NCI-H1694 treated with DMSO at 0.1 percent for 48 hours (cell line): ENCODE measurements at regions not wholly inside any gene's neighbourhood (a gene's known extent, or its start where the extent isn't known, plus 50 kb on each side); places are given as distances from the start of the nearest gene placed in this dataset.
"Not testable (repeated sequence)": the region's sequence is repeated elsewhere in the genome, so short reads cannot be mapped to it uniquely, and the experiment has no call there.

Source experiments
- DNase-seq: peaks from one replicate; lab custom pipeline; 2025; lab: John Stamatoyannopoulos, UW

- no peak for DNase-seq
Observed at GRCh38 chr18:35827275-35827902, 145.1 kb upstream of the RMP24 start.

DNA sequence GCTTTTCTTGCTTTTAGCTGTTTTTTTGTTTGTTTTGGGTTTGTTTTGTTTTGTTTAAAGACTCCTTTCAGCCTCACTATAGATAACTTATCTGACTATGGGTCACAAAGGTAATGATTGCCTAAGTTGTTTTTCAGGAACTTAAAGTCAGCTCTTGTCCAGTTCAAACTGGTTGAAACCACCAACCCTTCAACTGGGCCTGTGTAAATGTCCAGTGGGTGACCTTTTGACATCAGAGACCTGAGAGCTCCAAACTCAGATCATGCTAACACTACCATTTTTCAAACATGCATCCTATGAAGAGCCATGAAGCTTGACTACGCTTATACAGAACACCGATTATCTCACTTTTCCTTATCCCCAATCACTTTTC lies 144.6 kb upstream of the RMP24 start:
- no peak for DNase-seq

DNA sequence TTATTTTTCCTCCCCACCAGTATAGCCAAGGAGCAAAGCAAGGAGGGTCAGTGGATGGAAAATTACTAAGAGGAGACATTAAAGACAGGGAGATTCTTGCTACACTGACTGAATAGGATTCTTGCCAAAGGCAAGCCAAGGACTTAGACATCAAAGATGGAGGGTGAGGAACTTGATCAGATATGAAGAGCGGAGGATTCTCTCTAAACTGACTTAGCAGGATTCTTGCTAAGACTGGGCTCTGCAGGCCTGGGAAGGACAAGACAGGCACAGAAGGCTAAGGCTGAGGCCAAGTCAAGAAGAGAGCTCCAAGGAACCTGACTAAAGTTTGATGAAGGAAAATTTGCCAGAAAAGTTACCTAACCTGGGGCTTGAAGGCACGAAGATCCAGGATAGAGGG lies 143.9 kb upstream of the RMP24 start:
- DNase-seq: no peak

DNA sequence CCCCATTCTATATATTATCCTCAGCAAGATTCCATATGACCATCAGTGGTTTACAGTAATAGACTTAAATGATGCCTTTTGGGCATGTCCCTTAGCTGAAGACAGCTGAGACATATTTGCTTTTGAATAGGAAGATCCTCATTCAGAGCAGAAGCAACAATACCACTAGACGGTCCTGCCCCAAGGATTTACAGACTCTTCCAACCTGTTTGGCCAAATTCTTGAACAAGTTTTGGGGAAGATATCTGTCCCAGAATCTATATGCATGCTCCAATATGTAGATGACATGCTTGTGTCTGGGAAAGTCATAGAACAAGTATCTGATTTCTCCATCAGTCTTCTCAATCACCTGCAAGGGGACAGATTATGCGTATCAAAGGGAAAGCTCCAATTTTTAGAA lies 137.1 kb upstream of the RMP24 start:
- no peak for DNase-seq

DNA sequence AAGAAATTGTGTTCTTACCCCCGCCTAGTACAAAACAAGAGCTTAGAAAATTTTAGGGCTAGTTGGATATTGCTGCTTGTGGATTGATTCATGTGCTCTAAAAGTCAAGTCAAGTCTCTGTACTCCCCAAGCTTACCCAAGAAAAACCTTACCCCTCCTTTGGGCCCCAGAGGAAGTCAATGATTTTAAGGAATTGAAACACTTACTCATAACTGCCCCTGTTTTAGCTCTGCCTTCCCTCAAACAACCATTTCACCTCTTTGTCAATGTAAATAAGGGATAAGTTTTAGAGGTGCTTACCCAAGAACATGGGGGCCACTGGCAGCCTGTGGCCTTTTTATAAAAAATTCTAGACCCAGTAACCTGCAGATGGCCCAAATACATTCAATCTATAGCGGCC lies 136.6 kb upstream of the RMP24 start:
- no peak for DNase-seq

DNA sequence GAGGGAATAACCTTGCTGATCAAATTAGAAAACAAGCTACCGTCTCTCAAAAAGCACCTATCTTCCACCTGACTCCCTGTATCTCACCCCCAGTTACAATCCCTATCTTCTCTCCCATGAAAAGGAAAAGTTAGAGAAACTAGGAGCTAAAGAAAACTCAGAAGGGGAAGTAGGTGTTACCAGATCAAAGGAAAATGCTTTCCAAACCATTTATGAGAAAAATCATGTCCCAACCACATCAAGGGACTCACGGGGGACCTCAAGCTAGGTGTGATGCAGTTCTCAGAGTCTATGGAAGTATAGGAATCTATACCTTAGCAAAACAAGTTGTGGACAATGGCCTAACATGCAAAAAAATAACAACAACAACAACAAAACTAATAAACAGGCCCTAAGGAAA lies 135.5 kb upstream of the RMP24 start:
- no peak for DNase-seq

- no peak for DNase-seq
Observed at GRCh38 chr18:35837922-35838496, 134.5 kb upstream of the RMP24 start.

DNA sequence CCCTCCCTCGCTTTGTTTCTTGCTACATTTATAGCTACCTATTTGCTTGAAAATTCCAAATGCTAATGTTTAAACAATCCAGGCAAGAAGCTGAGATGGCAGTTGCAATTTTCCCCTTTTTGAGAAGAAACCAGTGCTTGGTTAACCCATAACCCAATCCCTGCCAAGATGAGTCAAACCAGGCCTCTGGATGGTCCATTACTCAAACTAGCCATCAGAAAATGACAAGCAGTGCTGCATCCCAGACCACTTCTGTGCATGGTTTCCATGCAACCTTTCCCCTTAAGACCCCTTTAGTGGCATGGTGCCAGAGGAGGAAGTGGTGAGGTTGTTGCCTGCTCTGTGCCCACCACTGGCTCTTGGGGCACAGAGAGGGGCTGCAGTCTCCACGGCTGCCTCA lies 131.2 kb upstream of the RMP24 start:
- no peak for DNase-seq

DNA sequence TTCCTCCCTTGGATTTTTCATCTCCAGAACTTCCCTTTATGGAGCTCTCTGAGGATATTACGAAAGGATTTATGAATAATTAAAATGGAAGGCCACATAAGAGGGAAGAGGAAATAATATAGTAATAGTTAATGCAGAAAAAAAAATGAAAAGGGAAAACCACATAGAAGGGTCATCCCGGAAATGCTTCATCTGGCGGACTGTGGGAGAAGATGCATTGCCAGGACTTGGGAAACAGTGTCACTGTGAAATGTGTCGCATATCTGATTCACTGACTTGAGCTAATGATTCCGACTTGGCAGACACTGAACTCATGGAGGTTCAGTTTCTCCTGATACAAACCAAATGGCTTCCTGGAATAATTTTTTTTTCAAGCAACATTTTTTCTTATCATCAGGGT lies 129.9 kb upstream of the RMP24 start:
- DNase-seq: no peak

- DNase-seq: not testable (repeated sequence)
Observed at GRCh38 chr18:35848321-35848720, 124.2 kb upstream of the RMP24 start.

GRCh38 chr18:35849241-35849640 lies 123.2 kb upstream of the RMP24 start:
- not testable (repeated sequence) for DNase-seq

GRCh38 chr18:35851286-35851970 lies 121.1 kb upstream of the RMP24 start:
- DNase-seq: no peak

GRCh38 chr18:35852786-35853185 lies 119.7 kb upstream of the RMP24 start:
- DNase-seq: no peak

DNA sequence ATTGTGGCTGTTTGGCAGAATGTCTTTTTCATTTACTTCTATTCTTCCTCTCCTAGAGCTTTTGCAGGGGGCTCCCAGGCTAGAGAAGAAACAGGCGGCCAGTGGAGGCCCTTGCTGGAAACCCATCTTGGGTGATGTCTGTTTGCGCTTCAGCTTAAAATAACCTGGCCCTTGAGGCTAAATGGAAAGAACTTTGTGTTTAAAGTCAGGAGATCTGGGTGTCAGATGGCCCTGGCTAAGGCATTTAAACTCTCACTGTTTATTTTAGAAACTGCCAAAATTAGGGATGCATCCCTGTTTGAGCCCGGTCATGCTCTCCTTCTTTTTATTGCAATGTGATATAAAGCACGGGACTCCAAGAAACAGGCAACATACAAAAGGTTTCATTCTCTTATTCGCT lies 118.4 kb upstream of the RMP24 start:
- DNase-seq: no peak

GRCh38 chr18:35856178-35856577 lies 116.3 kb upstream of the RMP24 start:
- no peak for DNase-seq

GRCh38 chr18:35856721-35857120 lies 115.8 kb upstream of the RMP24 start:
- not testable (repeated sequence) for DNase-seq

GRCh38 chr18:35857581-35857980 lies 114.9 kb upstream of the RMP24 start:
- DNase-seq: not testable (repeated sequence)

GRCh38 chr18:35861367-35862118 lies 110.9 kb upstream of the RMP24 start:
- DNase-seq: no peak

GRCh38 chr18:35862119-35862640 lies 110.3 kb upstream of the RMP24 start:
- no peak for DNase-seq

- no peak for DNase-seq
Observed at GRCh38 chr18:35864916-35865315, 107.6 kb upstream of the RMP24 start.

DNA sequence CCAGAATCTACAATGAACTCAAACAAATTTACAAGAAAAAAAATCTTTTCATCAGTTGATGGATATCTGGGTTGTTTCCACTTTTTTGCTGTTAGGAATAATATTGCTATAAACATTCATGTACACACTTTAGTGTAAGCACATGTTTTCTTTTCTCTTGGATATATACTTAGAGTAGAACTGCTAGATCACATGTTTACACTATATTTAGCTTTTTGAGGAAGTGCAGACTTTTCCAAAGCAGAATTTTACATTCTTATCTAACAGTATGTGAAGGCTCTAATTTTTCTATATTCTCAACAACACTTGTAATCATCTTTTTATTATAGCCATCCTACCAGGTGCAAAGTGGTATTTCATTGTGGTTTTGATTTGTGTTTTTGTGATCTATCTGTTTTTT lies 103.6 kb upstream of the RMP24 start:
- DNase-seq: no peak

DNA sequence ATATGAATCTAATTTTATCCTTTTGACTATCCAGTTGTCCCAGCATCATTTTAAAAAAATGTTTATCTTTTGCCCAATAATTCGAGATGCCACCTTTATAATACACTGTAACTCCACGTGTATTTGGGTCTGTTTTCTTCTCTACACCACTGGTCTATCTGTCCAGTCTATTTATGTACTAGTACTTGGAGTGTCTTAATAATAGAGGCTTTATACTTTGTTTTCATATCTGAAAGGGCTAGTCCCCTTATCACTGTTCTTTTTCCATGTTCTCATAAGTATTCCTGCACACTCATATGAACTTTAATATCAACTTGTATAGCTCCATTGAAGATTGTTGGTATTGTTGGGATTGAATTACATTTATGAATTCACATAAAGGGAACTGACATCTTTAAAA lies 101.1 kb upstream of the RMP24 start:
- no peak for DNase-seq

DNA sequence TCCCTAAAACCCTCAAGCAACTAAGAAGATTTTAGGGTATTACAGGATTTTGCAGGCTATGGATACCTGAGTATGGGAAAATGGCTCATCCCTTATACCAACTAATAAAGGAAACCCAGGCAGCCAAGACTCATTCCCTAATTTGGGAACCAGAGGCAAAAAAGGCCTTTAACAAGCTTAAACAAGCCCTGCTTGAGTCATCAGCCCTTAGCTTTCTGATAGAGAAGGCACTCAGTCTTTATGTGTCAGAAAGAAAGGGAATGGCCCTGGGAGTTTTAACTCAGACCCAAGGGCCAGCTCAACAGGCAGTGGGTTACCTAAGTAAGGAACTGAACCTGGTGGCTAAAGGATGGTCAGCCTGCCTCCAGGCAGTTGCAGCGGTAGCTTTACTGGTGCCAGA lies 96.9 kb upstream of the RMP24 start:
- no peak for DNase-seq
